G401 (cell line): ENCODE measurements at regions not wholly inside any gene's neighbourhood (a gene's known extent, or its start where the extent isn't known, plus 50 kb on each side); places are given as distances from the start of the nearest gene placed in this dataset.

Experiments used
- DNase-seq: peaks from one replicate; pipeline ENCODE4 v3.0.0-alpha.2; 2015; ENCODE audit warnings: low spot score
- in situ Hi-C: cut with HindIII; loops from 2 replicates; pipeline ENCODE4 v1.10.0; 2016; ENCODE audit warnings: low sequenced_read_pairs, mixed read lengths

- in situ Hi-C loops: no loop called here
- no peak for DNase-seq
These were observed 68.6 kb upstream of the TMEM168 start for GRCh38 chr7:112858838-112859237.

GRCh38 chr7:112855227-112855626, 65.0 kb upstream of the TMEM168 start:
- in situ Hi-C loops: no loop called here

GRCh38 chr7:112854169-112854568, 64.0 kb upstream of the TMEM168 start:
- in situ Hi-C loops: no loop called here

More at GRCh38 chr7:112855227-112855626, 65.0 kb upstream of the TMEM168 start:
- no peak for DNase-seq

GRCh38 chr7:112853422-112853821, 63.2 kb upstream of the TMEM168 start:
- no peak for DNase-seq
- in situ Hi-C loops: no loop called here

More at GRCh38 chr7:112854169-112854568, 64.0 kb upstream of the TMEM168 start:
- no peak for DNase-seq

GRCh38 chr7:112843151-112843550, 53.0 kb upstream of the TMEM168 start:
- in situ Hi-C loops: no loop called here
- no peak for DNase-seq
